Right renal cortex interstitium (tissue), 3 donors: ENCODE measurements at regions not wholly inside any gene's neighbourhood (a gene's known extent, or its start where the extent isn't known, plus 50 kb on each side); places are given as distances from the start of the nearest gene placed in this dataset.
A peak's percentile ranks its signal among the peaks of the same experiment; 100 is the strongest.
"Not testable (repeated sequence)": the region's sequence is repeated elsewhere in the genome, so short reads cannot be mapped to it uniquely, and the experiment has no call there.

Source experiments
- DNase-seq, 3 donors: peaks; one replicate each; pipeline ENCODE4 v3.0.0-alpha.2; 2013; ENCODE audit warnings: low read depth in 3 of 3, low spot score in 2 of 3

DNA sequence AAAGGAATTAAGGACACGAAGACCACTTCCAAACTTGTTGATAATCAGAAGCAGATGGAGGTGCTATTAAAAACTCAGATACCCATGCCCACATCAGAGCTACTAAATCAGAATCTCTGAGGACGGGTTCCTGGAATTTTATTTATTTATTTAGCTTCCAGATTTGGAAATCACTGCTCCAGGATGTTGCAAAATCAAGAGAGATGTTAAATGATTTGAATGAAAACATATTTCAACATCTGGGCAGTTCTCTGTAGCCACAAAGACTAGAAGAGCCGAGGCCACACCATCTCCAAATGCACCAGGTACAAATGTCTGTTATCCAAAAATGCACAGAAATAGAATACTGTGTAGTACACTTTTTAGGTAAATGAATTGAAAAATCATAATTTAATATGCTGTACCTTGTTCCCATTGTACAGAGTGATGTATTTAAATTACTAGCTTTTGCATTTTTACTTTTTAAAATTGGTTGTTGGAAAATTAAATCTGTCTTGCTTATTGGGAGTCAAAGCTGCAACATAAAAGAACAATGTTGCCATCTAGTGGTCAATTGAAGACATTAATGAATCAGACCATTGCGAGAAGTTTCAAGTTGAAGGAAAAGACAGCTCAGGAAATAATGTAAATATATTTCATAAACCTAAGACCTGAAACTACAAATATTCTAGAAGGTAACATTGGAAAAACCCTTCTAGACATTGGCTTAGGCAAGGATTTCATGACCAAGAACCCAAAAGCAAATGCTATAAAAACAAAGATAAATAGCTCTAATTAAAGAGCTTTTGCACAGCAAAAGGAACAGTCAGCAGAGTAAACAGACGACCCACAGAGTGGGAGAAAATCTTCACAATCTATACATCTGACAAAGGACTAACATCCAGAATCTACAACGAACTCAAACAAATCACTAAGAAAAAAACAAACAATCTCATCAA is 151.3 kb upstream of the TTC29 start:
- peak in 1 of 3 donors; percentile 37 for DNase-seq

DNA sequence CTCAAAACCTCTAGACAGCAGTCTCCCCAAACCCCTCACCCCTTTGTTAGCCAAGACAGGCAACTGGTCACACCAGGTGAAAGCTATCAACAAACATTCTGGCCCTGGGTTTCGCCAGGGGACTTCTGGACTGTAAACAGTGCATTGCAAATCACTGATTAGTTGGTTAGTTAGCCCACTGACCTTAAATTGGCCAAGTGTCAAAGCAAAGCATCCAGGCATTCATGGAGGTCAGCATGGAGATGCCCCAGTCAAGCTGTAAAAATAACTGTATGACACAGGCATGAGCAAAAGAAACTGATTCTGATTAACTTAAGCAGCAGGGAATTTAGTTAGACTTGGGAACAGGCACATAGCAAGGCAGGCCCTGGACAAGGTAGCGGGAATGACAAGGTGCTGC is 156.0 kb upstream of the TTC29 start:
- no peak for DNase-seq

DNA sequence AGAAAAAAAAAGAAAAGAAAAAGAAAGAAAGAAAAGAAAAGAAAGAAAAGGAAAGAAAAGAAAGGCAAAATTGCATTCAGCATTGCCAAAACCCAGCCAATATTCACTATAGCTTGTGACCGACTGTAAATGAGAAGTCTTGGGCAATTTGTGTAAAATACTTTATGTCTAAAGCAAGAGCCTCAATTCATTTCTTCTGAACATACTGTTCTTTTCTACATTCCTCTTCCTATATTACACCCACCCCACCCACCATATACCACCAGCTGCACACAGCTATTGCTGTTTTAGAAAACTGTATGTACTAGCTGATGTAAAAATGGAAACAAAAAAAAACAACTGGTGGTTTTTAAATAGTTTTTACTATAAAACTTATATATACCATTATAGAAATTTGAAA is 156.9 kb upstream of the TTC29 start:
- no peak for DNase-seq

DNA sequence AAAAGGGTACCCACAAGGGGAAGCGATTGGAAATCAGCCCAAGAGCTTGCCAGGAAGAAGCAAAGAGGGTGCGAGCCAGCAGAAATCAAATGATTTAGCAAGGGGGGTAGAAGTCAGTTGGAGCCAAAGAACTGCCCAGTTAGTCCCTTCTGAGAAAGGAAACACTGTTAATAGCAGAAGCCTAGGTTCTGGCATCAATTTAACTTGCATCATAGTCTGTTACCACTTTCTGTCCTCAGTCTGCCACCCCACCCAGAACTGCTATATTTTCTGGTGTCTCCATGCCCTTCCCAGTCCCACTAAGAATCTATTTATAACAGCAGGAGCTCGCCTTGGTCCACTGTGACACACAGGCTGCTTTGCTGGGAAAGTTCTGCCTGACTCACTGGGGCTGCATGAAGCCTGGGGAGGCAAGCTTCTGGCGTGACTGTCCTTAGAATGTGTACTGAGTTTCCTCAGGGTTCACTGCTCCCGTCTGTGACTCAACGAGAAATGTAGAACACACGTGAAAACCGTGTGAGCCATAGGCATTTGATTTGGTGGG is 157.8 kb upstream of the TTC29 start:
- no peak for DNase-seq

DNA sequence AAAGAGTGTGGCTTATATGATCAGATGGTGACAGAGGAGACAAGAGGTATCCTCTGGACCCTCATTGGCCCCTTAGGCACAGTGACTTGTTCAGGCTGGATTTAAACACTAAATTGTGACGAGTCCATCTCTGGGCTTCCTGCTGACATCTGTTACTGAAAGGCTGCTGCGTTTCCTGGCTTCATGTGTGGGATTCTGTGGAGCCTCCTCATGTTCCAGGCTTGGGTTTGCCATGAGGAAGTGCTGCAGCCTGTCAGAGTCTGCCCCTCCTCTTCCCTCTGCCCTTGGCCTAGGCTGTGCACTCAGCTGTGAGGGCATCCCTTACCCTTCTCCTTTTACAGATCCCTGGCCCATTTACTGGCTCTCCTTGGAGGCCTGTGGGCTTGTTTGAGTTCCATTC is 159.1 kb upstream of the TTC29 start:
- DNase-seq = no peak

- no peak for DNase-seq
Measured at GRCh38 chr4:147108409-147108808, 162.7 kb upstream of the TTC29 start.

DNA sequence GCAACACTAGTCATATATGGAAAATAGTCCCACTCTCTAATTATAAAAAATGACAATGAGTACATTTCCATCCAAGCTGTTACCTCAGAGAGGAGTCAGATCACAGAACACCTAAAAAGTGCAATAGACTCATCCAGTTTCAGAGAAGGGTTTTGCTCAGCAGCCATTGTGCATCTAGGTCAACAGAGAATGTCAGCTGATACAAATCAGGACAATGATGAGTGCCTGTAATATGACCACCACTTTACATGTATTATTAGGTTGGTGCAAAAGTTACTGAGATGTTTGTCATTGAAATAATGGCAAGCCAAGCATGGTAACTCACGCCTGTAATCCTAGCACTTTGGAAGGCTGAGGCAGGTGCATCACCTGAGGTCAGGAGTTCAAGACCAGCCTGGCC is 164.1 kb upstream of the TTC29 start:
- no peak for DNase-seq

GRCh38 chr4:147110473-147111367 is 165.1 kb upstream of the TTC29 start:
- DNase-seq = no peak

GRCh38 chr4:147112196-147112595 is 166.5 kb upstream of the TTC29 start:
- not testable (repeated sequence) for DNase-seq

DNA sequence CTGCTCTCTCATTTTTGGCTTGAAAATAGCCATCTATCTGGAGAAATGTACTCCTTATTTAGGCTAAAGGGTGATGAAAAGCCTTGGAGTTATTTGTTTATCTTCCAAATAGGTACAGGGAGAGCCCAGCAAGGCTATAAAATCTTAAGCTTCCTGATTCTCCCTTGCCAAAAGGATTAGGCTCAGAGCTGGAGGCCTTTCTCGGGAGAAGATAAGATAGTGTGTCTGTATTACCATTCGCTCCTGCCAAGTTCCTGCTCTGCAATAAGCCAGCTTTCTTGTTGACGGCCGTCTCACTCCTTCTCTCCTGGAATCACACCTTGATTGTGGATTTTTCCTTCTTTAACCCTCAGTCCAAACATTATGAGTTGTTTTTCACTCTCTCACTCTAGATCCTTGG is 171.8 kb upstream of the TTC29 start:
- no peak for DNase-seq

DNA sequence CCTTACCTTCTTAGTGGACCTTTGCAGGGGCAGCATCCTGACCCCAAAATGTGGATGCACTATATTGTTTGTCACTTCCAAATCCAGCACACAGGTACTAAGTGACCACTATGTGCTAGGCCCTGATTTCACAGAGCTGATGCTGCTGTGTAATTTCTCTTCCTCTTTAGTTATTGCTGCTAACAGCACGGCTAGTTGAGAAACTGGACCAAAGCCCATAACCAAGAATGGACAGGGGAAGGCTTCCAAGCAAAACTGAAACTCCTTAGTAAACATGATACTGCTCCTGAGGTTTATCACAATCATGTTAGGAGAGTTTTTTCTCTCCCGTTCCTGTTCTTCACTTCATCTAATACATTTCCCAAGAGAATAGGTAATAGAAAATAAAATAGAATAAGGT is 172.9 kb upstream of the TTC29 start:
- DNase-seq = no peak

DNA sequence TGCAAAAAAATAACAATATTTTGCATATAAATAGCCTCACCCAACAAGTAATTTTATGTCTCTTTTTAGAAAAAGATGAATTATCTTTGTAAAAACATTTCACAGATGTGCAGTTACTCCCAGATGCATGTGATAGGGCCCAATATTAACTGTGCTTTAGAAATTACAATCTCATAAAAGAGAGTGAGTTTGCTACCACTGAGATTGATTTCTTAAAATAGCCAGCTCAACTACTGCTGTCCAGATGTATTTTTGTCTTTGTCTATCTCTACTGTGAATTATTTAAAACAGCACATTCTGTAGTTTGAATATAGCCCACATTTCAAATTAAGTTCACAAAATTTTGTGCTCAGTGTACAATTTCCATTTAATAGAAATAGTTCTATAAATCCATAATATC is 177.0 kb upstream of the TTC29 start:
- DNase-seq = no peak

GRCh38 chr4:147123146-147123545 is 177.5 kb upstream of the TTC29 start:
- DNase-seq = no peak

GRCh38 chr4:147128787-147129186 is 183.1 kb upstream of the TTC29 start:
- DNase-seq = no peak

DNA sequence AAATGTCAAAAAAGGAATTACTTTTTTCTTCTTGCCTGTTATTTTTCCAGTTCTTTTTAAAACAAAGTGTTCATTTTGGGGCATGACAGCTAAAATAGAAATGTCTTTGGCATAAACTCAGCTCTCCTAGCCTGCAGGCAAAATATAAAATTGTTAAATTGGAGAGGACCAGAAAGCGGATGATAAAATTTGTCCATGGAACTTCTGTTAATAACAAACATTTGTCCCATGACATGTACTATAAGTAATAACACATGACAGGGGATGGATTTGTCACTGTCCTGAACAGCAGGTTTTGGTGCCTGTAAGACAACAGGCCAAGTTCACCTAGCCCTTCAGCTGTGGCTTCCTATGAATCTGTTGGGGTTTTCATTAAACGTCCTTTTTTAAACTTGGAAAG is 184.0 kb upstream of the TTC29 start:
- DNase-seq = no peak

- no peak for DNase-seq
Measured at GRCh38 chr4:147134536-147135210, 189.0 kb upstream of the TTC29 start.

GRCh38 chr4:147136310-147136709 is 190.6 kb upstream of the TTC29 start:
- DNase-seq = peak in 2 of 3 donors; percentile 60 to 65

- no peak for DNase-seq
Measured at GRCh38 chr4:147136751-147137150, 191.1 kb upstream of the TTC29 start.

- DNase-seq = no peak
Measured at GRCh38 chr4:147137280-147137679, 191.6 kb upstream of the TTC29 start.

DNA sequence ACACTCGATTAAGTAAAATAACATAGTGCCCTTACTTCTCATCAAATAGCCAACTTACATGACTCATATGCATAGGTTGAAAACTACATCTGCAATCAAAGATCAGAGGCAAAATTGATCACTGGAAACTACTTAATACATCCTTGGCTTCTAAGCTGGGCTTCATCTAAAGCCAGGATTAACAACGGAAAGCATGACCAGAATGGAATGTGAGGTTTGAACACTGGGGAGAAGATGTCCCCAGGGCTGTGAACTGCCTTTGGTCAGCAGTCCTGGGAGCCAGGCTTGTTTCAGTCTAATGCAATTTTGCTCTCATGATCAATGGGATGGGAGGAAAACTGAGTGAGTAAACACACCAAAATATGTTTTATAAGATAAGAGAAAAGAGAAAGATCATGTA is 192.5 kb upstream of the TTC29 start:
- no peak for DNase-seq
